Thymus (tissue), 11 donors: ENCODE measurements at regions not wholly inside any gene's neighbourhood (a gene's known extent, or its start where the extent isn't known, plus 50 kb on each side); places are given as distances from the start of the nearest gene placed in this dataset.
"Not testable (repeated sequence)": the region's sequence is repeated elsewhere in the genome, so short reads cannot be mapped to it uniquely, and the experiment has no call there.

Experiments used
- DNase-seq, 9 donors: peaks; one replicate each; pipeline ENCODE4 v3.0.0-alpha.2; 2013; ENCODE audit warnings: low spot score in 9 of 9, low read depth in 6 of 9, missing footprints in 1 of 9
- H3K27ac ChIP-seq, 2 donors: one replicate each; pipeline ENCODE4 v1.5.1; 2013; ENCODE audit warnings: control low read depth in 1 of 2, low read depth in 1 of 2, low read length in 1 of 2, mild to moderate bottlenecking in 1 of 2, moderate library complexity in 1 of 2
- H3K27me3 ChIP-seq, 2 donors: one replicate each; pipeline ENCODE4 v1.5.1; 2013; ENCODE audit warnings: low read length in 1 of 2; ENCODE audit not compliant: control insufficient read depth in 2 of 2, insufficient read depth in 1 of 2
- H3K36me3 ChIP-seq, 2 donors: one replicate each; pipeline ENCODE4 v1.5.1; 2013; ENCODE audit warnings: low read length in 1 of 2, mild to moderate bottlenecking in 1 of 2, moderate library complexity in 1 of 2; ENCODE audit not compliant: control insufficient read depth in 2 of 2, insufficient read depth in 2 of 2
- H3K4me1 ChIP-seq, 2 donors: one replicate each; pipeline ENCODE4 v1.5.1; 2013; ENCODE audit warnings: low read length in 2 of 2; ENCODE audit not compliant: control insufficient read depth in 2 of 2, insufficient read depth in 2 of 2
- H3K4me3 ChIP-seq, 2 donors: one replicate each; pipeline ENCODE4 v1.5.1; 2013; ENCODE audit warnings: low read length in 2 of 2, control low read depth in 1 of 2, mild to moderate bottlenecking in 1 of 2
- H3K9me3 ChIP-seq, 2 donors: one replicate each; pipeline ENCODE4 v1.5.1; 2013; ENCODE audit warnings: low read length in 1 of 2, mild to moderate bottlenecking in 1 of 2; ENCODE audit not compliant: control insufficient read depth in 2 of 2, insufficient read depth in 1 of 2
- WGBS: extraction: QIAGEN DNeasy Blood & Tissue Kit; methylation state at CpG from one replicate; pipeline ENCODE4 v1.1.7; 2013; 5-methylcytosine and 5-hydroxymethylcytosine counted together
- donor health status: healthy.

DNA sequence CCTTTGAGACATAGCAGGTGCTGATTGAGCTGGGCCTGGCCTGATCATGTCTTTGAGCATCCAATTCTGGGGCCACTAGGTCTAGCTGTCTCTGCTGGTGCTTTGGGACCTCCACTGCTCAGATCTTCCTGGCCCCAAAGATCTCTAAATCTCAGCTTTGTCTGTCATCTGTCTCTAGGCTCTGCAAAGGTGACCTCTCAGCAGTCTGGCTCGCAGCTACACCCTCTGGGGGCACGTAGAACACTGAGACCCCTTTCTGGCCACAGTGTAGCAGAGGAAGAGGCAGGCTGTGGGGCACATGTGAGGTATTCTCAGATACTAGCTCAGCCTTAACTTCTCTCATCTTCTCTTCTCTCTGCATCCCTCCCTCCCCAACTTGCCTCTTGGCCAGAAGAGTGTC is 298.1 kb upstream of the PLGLB1 start:
- H3K36me3 ChIP-seq, H3K4me3 ChIP-seq, H3K27me3 ChIP-seq, DNase-seq, H3K9me3 ChIP-seq, H3K4me1 ChIP-seq, H3K27ac ChIP-seq: not testable (repeated sequence)
- WGBS: 97% methylated on average over 2 of the region's 2 CpGs

DNA sequence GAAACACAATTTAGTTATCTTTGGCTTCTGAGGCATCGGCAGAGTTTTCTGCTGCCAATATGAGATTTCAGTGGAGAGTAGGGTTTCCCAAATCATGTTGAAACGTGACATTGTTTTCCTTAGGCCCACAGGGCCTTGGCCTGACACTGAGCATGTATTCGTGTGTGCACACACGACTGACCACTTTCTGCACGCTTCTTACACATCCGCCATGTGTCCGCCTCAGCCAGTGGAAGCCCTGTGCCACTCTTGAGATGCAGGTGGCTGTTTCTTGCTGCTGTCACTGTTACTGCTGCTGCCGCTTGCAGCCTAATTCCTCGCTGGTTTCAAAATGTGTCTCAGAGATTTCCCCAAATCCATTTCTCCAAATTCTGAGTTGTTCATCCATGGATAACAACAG is 299.6 kb upstream of the PLGLB1 start:
- H3K36me3 ChIP-seq, H3K27me3 ChIP-seq, H3K27ac ChIP-seq, H3K9me3 ChIP-seq, DNase-seq, H3K4me1 ChIP-seq, H3K4me3 ChIP-seq: not testable (repeated sequence)
- 87% methylated on average over 6 of the region's 9 CpGs for WGBS

DNA sequence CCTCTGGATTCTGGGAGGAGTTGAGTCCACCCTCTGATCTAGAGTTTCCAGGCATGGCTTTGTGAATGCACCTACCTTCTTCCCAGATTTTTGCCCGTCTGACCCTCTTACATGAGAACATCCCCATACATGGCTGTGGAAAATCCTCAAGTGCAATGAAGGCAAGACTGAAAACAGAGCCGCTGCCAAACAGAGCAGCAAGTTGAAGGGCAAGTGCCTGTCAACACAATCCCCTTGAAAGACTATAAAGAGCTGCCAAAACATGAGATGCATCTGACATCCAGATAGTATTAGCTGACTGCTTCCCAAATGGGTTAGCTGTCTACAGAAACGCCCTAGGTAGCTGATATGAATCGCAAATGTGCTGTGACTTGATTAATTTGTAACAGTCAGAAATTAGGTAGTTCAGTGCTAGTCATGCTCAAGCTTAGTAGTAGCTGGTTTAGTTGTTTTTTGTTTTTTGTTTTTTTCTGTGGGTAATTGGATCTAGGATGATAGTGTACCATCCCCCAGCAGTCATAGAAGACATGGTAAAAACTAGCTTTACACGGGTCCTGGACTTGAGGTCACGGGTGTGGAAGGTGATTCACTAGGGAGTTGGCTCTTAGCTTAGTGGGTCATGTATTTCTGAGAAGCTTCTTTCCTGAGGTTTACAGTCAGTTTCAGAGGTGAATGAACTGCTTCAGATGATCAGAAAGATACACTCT is 302.8 kb upstream of the PLGLB1 start:
- not testable (repeated sequence) for H3K27ac ChIP-seq, DNase-seq, H3K36me3 ChIP-seq, H3K4me3 ChIP-seq, H3K9me3 ChIP-seq, H3K27me3 ChIP-seq, H3K4me1 ChIP-seq
- 90% methylated on average over 4 of the region's 6 CpGs for WGBS

DNA sequence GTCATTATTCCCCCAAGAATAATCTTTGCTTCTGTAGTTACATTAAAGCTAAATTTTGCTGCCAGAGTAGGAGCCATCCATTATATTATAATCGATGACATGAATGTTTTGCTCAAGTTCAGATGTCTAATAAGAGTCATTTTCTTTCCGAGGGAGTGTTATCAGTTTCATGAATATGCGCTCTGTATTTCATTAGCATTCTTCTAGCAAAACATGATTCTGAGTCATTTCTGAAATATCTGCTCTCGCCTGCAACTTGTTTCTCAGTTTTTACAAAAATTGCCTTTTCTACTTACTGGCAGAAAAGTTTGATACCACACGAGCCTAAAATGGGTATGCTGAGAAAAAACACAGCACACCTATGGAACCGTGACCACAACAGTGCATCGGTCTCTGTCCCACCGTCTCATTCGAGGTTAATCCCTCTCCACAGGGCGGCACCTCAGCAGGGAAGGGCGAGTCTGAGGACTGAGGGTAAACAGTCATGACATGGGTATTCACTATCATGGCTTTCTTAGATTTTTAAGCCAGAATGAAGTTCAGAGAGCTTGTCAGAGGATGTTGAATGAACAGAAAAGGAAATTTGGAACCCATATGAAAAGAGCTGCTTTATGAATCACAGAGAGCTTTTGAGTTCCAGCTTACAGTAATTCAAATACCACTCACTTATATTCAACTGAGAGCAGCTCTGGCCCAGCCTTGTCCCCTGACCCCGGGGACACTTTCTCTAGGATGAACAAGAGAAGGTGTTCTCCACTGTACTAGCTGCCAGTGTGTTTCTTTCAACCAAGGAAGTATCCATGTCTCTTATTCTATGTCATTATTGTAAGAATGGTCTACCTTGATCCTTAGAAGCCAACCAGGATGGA is 303.6 kb upstream of the PLGLB1 start:
- H3K4me3 ChIP-seq, H3K36me3 ChIP-seq, DNase-seq, H3K27me3 ChIP-seq, H3K4me1 ChIP-seq, H3K9me3 ChIP-seq, H3K27ac ChIP-seq: not testable (repeated sequence)
- WGBS: 70% methylated on average over 6 of the region's 12 CpGs

DNA sequence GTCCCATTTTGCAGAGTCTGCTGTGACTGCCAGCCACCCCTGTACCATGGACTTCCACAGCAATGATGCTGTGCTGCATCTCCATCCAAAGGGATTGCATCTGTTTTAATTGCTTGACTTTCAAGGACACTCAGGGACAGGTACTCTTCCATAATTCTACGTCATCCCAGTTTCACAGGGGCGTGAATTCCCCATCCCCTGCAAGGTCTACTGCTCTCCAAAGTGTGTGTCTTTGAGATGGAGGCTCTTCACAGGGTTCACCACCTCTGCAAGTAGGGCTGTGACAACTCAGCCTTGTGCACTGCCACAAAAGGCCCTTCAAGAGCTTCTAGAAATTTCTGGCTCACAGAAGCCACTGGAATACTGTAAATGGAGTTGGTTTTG is 304.3 kb upstream of the PLGLB1 start:
- WGBS: 96% methylated on average over 2 of the region's 2 CpGs
- H3K27me3 ChIP-seq, H3K36me3 ChIP-seq, H3K4me1 ChIP-seq, H3K9me3 ChIP-seq, H3K27ac ChIP-seq, DNase-seq, H3K4me3 ChIP-seq: not testable (repeated sequence)

DNA sequence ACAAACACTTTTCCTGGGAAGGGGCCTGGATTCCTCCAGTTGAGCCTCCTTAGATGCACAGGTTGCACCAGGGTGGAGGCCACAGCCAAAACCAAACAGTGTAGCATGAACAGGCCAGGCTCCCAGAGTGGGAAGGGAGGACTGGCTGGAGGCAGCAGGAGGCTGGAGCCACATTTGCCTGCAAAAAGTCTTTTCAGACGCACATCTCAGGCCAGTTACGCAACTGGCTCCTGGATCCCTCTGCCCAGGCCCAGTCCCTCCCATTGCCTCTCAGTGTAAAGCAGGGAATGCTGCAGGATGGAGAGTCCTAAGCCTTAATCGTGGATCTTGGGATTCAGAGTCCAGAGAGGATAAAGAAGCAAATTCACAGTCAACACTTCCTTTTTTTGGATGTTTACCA is 305.1 kb upstream of the PLGLB1 start:
- H3K27me3 ChIP-seq, H3K27ac ChIP-seq, DNase-seq, H3K36me3 ChIP-seq, H3K4me1 ChIP-seq, H3K9me3 ChIP-seq, H3K4me3 ChIP-seq: not testable (repeated sequence)
- 98% methylated on average over 2 of the region's 3 CpGs for whole genome bisulfite sequencing

DNA sequence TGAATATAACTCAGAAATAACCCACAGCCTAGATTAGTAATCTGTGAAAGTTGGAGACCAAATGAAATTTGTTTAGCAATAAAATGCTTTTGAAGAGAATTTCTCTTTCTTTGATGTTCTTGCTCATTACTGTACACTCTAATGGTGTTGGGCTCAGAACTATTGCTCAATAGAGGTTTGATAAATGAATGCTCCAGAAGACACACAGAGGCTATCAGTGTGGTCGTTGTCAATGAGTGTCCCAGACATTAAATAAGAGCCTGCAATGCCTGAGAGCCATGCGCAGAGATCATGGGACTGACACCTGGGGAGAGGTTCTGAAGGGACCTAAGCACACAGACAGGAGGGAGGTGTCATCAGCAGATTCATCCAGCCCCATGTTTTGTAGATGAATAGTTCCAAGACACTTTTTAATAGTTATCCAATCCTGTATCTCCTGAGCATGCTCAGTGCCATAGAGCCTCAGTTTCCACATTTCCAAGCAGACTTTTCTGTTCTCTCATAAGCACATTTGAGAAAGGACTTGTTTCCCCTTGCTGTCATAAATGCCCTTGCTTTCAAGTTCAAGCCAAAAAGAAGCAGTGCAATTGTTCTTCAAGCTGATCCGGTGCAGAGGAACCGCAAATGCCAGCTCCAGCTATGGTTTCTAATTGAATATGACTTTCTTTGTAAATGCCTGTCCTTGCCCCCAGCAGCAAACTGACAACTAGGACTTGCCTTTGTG is 306.2 kb upstream of the PLGLB1 start:
- H3K27ac ChIP-seq, H3K9me3 ChIP-seq, H3K4me3 ChIP-seq, H3K4me1 ChIP-seq, DNase-seq, H3K36me3 ChIP-seq, H3K27me3 ChIP-seq: not testable (repeated sequence)
- WGBS: 96% methylated on average over 4 of the region's 4 CpGs

DNA sequence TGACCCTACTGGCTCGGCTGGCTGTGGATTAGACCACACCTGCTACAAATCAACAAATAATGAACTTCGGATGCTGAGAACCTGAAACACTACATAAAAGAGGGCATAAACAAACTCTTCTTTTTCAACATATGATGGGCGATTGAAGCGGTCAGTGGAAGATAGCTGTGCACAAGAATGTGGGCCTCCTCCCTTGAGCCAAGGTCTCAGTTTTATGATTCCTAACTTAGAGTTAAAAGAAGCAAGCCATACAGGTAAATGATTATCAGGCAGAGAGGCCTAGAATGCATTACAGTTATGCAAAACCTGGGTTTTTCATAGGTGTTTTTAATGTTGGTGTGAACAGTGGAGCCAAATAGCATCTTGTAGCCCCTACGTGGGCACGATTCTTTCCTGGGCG is 307.9 kb upstream of the PLGLB1 start:
- H3K36me3 ChIP-seq, H3K4me1 ChIP-seq, DNase-seq, H3K27ac ChIP-seq, H3K4me3 ChIP-seq, H3K9me3 ChIP-seq, H3K27me3 ChIP-seq: not testable (repeated sequence)
- 98% methylated on average over 5 of the region's 7 CpGs for WGBS

DNA sequence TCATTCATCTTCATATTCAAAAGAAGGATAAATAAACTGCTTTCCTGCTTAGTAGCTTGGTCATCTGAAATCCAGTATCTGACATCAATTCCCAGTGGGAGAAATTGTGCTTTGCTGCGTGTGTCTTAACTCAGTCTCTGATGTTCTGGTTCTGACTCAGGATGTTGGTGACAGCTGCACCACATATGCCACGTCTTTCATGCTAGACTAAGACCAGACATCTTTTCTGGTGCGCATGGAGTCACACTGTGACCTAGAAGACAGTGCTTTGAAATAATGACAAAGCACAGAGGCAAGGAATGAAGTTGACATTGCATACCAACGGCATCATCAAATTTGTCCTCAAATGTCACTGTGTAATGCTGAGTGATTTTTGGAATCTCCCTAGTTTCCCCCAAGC is 308.8 kb upstream of the PLGLB1 start:
- not testable (repeated sequence) for H3K4me3 ChIP-seq, H3K4me1 ChIP-seq, H3K27ac ChIP-seq, DNase-seq, H3K27me3 ChIP-seq, H3K9me3 ChIP-seq, H3K36me3 ChIP-seq
- WGBS: no CpG with 5 or more reads among the region's 4 CpGs
